Left ventricle myocardium inferior (tissue), 1 donor: ENCODE measurements at regions not wholly inside any gene's neighbourhood (a gene's known extent, or its start where the extent isn't known, plus 50 kb on each side); places are given as distances from the start of the nearest gene placed in this dataset.

ENCODE experiments used
- DNase-seq: peaks from one replicate; pipeline ENCODE4 v3.0.0-alpha.2; 2020
- H3K27ac ChIP-seq: fragments of 200-600 bp; replicated peaks from 2 replicates; pipeline ENCODE4 v1.8.0; 2021
- H3K27me3 ChIP-seq: fragments of 200-600 bp; 2 replicates; pipeline ENCODE4 v1.8.0; 2021; ENCODE audit warnings: low read depth
- H3K36me3 ChIP-seq: fragments of 200-600 bp; 2 replicates; pipeline ENCODE4 v1.8.0; 2021
- H3K4me1 ChIP-seq: fragments of 200-600 bp; 2 replicates; pipeline ENCODE4 v1.8.0; 2021
- H3K4me3 ChIP-seq: fragments of 200-600 bp; 2 replicates; pipeline ENCODE4 v1.8.0; 2021; ENCODE audit warnings: mild to moderate bottlenecking, moderate library complexity
- H3K9me3 ChIP-seq: fragments of 200-600 bp; replicated peaks from 2 replicates; pipeline ENCODE4 v1.8.0; 2021
- intact Hi-C: fragments of 100-400 bp; cut with micrococcal nuclease; formaldehyde crosslinking; loops from one replicate; pipeline ENCODE4 v1.11.0; 2022
- TF ChIP-seq, protein P1 (sequence below): fragments of 200-600 bp; IDR thresholded peaks from 2 replicates; pipeline ENCODE4 v1.8.0; 2021; ENCODE audit warnings: antibody characterized with exemption, mild to moderate bottlenecking, borderline replicate concordance
- donor health status: DM: no; HTN: yes; CAD: no; lungs with severe emphysema.

DNA sequence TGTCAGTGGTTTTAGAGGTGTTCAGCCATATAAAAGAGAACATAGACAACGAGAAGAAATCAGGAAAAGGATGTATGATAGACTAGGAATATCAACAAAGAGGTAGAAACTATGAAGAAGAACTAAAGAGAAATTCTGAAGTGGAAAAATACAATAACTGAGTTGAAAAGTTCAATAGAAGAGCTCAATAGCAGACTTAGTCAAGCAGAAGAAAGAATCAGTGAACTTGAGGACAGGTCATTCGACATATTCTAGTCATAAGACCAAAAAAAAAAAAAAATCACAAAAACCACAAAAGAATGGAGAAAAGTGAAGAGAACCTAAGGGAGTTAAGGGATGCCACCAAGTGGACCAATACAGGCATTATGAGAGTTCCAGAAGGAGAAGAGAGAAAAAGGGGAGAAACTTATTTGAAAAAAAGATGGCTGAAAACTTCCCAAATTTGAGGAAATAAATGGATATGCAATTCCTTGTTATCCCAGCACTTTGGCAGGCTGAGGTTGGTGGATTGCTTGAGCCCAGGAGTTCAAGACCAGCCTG lies 321.2 kb downstream of the ABCC12 start:
- Histone ChIP-seq H3K36me3 (no peaks in the 10 kb centered on the region), H3K9me3 (peaks cover 58% of the 10 kb centered on the region), H3K4me3 (no peak overlapping the region), H3K4me1 (no peaks in the 10 kb centered on the region), H3K27me3 (no peaks in the 10 kb centered on the region), H3K27ac (no peak overlapping the region)
- TF ChIP-seq, protein P1, sequence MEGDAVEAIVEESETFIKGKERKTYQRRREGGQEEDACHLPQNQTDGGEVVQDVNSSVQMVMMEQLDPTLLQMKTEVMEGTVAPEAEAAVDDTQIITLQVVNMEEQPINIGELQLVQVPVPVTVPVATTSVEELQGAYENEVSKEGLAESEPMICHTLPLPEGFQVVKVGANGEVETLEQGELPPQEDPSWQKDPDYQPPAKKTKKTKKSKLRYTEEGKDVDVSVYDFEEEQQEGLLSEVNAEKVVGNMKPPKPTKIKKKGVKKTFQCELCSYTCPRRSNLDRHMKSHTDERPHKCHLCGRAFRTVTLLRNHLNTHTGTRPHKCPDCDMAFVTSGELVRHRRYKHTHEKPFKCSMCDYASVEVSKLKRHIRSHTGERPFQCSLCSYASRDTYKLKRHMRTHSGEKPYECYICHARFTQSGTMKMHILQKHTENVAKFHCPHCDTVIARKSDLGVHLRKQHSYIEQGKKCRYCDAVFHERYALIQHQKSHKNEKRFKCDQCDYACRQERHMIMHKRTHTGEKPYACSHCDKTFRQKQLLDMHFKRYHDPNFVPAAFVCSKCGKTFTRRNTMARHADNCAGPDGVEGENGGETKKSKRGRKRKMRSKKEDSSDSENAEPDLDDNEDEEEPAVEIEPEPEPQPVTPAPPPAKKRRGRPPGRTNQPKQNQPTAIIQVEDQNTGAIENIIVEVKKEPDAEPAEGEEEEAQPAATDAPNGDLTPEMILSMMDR = no peak
- intact Hi-C loops = no loop called here
- DNase-seq = no peak

GRCh38 chr16:47833771-47834170 lies 322.0 kb downstream of the ABCC12 start:
- Histone ChIP-seq H3K4me1 (no peaks in the 10 kb centered on the region), H3K27me3 (no peaks in the 10 kb centered on the region), H3K36me3 (no peaks in the 10 kb centered on the region), H3K9me3 (peaks cover 54% of the 10 kb centered on the region), H3K27ac (no peak overlapping the region), H3K4me3 (no peak overlapping the region)
- intact Hi-C loops = no loop called here
- no peak for DNase-seq
- TF ChIP-seq, protein P1 = no peak

GRCh38 chr16:47829850-47830600 lies 325.8 kb downstream of the ABCC12 start:
- Histone ChIP-seq H3K27ac (no peak overlapping the region), H3K4me3 (no peak overlapping the region), H3K4me1 (no peaks in the 10 kb centered on the region), H3K27me3 (no peaks in the 10 kb centered on the region), H3K36me3 (no peaks in the 10 kb centered on the region), H3K9me3 (peaks cover 41% of the 10 kb centered on the region)
- intact Hi-C loops = no loop called here
- TF ChIP-seq, protein P1 = no peak
- DNase-seq = no peak

DNA sequence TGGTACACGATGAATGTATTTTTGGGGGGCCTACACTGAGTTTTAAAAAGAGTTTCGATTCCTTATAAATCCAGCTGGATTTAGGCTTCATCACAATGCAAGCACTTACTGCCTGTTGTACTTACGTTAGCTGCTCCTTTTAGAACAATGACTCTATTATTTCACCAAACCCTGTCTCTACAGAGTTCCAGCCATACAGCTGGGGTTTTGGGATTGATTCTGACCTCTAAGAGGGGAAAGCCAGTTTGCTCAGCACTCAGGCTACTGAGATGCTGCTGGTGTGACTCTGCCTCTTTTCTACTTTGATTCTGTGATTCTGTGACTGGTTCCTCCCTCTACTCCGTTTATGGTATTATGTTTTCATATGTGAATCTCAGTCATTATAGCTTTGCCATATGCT lies 329.7 kb downstream of the ABCC12 start:
- TF ChIP-seq, protein P1 = no peak
- peaks cover 21% of the 10 kb centered on the region for H3K9me3 ChIP-seq
- DNase-seq = no peak
- no peaks in the 10 kb centered on the region for H3K4me1 ChIP-seq
- intact Hi-C loops = no loop called here
- H3K27ac ChIP-seq = no peak overlapping the region
- no peak overlapping the region for H3K4me3 ChIP-seq
- H3K36me3 ChIP-seq = no peaks in the 10 kb centered on the region
- no peaks in the 10 kb centered on the region for H3K27me3 ChIP-seq

GRCh38 chr16:47817048-47817447 lies 338.7 kb downstream of the ABCC12 start:
- peaks cover 32% of the 10 kb centered on the region for H3K9me3 ChIP-seq
- no peaks in the 10 kb centered on the region for H3K36me3 ChIP-seq
- TF ChIP-seq, protein P1 = no peak
- intact Hi-C loops = no loop called here
- H3K4me1 ChIP-seq = no peaks in the 10 kb centered on the region
- DNase-seq = no peak
- no peak overlapping the region for H3K27ac ChIP-seq
- no peak overlapping the region for H3K4me3 ChIP-seq
- no peaks in the 10 kb centered on the region for H3K27me3 ChIP-seq
